ENCODE measurements at regions not wholly inside any gene's neighbourhood (a gene's known extent, or its start where the extent isn't known, plus 50 kb on each side); places are given as distances from the start of the nearest gene placed in this dataset.

DNA sequence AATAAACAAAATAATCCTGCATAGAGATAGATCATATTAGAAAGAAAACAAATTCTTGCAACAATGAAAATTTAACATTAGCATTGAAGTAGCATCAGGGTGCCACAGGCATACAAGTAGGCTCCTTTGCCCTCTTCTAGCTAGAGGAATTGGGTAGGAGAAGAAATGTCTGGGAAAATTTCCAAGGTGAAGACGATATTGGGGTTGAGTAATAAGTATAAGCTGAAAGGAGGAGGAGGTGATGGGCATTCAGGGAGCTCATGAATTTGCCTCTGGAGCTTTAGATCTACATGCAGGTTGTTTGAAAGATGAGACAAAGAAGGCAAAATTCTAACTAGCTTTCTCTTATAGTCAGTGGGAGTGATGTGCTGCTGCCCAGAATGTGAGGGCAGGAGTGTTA is 504.9 kb downstream of the CCDC85A start:
- DNase-seq (ENCODE audit: low read depth in 4 of 4, low spot score in 2 of 4) = no peak

DNA sequence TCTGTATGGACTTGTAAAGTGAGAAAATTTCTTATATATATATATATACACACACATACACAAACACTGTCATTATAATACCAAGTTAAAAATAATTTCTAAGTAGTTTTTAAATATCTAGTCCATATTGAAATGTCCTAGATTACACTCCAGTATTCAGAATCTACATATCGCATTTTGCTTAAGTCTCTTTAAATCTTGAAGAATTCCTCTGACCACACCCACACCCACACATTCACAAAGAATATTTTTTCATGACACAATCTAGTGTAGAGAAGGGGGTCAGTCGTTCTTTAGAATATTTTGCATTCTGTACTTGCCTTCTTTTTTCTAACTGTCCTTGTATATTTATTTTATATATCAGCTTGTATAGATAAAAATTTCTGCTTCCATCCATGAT is 509.7 kb downstream of the CCDC85A start:
- no peak for DNase-seq (ENCODE audit: low read depth in 4 of 4, low spot score in 2 of 4)

DNA sequence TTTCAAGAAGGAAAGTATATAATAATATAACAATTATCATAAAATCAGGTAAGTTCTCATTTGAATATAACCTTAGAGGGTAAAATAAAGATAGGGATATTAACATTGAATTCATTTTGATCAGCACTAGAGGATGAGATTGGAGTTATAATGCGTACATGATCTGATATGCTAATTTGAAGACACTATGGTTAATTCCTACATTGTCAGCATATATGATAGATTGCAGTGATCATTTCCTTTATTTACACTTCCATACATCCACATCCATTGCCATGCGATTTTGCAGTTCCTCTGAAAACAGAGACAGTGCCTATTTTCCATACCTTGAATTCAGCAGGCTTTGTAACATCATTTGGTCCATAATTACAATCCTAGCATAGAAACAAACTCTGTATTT is 519.2 kb downstream of the CCDC85A start:
- no peak for DNase-seq (ENCODE audit: low read depth in 4 of 4, low spot score in 2 of 4)

DNA sequence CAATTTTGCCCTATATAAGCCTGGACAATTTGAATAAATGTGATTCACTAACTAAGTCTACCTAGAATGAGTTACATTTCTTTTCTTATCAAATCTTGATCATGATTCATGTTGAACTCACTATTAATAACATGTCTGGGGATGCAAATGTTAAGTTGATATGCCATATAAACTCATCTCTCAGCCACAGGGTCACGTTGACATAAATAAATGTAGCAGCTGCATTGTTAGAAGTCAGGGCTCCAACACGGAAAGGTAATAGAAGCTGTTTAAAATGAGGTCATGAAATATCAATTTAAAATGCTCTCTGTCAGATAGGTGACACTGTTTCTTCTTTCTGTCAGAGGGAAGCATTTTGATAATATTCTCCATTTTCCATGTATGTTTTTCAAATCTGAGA is 521.9 kb downstream of the CCDC85A start:
- no peak for DNase-seq (ENCODE audit: low read depth in 4 of 4, low spot score in 2 of 4)

DNA sequence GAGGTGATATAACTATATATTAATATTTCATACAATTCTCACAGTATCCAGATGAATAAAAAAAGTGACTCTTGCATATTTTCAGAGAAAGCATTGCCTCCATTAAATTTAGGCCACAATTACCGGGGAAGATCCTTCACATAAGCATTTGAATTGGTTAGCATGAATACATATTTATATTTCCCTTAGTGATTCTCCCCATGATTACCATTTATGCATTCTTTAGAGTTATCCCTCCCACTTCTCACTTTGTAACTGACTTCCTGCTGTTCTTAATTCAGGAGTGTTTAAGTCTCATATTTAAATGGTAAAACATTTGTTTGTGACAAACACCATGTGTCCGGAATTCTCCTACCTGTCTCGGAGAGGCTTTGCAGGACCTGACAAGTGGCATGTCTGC is 523.4 kb downstream of the CCDC85A start:
- no peak for DNase-seq (ENCODE audit: low read depth in 4 of 4, low spot score in 2 of 4)

DNA sequence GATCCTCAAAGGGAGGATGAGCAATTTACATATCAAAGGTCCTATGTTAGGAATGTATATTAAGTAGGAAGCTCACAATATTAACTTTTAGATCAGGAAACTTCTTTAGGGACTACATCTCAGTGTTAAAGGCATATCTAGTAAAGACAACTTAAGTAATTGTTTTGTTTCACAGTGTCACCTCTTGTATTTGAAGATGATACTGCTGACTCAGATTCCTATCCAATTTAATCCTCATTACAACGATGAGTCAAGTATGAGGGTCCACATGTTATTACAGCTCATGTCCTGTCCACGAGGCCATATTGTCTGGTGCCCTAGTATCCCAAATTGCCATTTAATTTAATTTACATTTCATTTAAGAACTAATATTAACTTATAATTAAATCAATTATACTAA is 523.9 kb downstream of the CCDC85A start:
- DNase-seq (ENCODE audit: low read depth in 4 of 4, low spot score in 2 of 4) = no peak

DNA sequence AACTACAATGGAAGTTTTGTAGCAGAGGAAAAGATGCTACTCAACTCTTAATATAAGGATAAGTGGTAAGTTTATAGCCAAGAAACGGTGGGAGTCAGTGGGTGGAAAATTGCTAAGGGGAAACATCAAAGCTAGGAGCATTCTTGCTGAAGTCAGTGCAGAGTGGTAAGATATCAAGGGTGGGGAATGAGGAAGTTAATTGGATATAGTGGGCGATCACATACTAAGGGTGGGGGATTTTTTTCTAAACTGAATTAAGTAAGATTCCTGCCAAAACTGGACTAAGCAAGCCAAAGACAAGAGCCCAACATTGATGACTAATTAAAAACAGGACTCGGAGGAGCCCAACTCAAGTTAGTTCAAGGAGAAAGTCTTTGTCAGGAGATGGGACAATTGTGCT is 525.4 kb downstream of the CCDC85A start:
- no peak for DNase-seq (ENCODE audit: low read depth in 4 of 4, low spot score in 2 of 4)

DNA sequence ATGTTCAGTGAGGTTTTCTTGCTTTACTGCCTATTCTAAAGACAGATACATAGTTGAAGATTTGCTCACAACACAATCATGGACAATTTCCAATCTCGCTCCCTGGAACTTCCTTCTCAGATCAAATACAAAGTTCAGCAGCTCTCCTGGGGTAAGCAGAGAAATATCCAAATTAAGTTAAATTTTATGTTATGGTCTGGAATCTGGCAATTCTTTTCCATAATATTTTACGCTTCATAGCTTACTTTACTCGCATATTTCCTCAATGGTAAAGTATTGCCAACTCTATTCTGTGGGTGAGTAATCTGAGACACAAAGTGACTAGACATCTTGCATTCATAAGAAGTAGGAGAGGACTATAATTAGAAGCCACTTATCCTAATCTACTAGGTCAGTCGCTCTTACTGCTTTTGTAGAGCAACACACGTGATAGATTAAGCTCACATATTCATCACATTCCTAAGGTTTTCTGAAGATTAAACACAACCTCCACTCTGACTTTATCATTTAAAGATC is 529.4 kb downstream of the CCDC85A start:
- DNase-seq (ENCODE audit: low read depth in 4 of 4, low spot score in 2 of 4) = no peak

DNA sequence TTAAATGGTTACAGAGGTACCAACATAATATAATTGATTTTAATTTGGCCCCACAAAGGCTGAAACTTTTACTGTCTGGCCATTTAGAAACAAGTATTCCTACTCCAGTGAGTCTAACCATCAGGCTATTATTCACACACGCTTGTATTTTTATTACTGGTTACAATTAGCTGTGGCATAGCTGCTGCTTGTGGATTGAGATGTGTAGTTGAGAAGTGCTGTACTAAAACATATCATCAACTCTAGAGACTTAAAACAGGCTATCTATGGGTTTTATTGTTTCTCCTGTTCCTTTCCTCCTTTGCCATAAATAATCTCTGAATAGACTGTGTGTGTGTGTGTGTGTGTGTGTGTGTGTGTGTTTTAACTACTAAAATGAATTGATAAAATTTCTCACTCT is 530.2 kb downstream of the CCDC85A start:
- no peak for DNase-seq (ENCODE audit: low read depth in 4 of 4, low spot score in 2 of 4)

DNA sequence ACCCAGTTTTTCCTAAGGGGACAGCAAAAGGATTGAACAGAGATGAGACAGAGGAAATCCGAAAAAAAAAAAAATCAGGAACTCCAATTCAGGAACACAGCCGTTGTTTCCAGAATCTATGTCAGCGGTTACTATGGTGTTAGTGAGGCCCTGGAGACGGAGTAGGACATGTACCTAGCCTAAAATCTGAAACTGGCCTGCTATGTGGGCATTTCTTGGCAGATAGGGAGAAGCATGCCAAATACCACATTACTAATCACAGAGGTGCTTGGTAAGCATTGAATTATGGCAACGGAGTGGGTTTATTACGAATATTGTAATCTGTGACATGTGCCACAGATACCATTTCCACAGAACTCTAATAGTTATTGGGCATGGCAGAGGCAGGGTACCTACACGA is 530.6 kb downstream of the CCDC85A start:
- DNase-seq (ENCODE audit: low read depth in 4 of 4, low spot score in 2 of 4) = no peak

DNA sequence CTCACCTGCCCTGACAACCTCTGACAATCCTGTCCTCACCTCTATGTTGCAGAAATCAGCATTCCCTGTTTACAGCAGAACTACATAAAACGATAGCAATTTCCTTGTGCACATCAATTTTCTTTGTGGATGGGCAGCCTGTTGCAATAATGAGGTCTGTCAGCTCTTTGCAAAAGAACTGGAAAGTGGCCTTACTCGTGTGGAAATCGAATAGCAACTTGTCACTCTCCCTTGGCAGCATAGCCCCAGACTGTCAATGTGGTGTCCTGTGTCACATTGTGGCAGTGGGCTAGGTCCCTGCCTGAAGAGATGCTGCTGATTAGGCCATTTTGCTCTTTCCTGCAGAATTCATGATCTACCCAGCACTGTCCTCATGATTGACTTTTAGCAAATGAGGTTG is 531.9 kb downstream of the CCDC85A start:
- DNase-seq (ENCODE audit: low read depth in 4 of 4, low spot score in 2 of 4) = no peak

DNA sequence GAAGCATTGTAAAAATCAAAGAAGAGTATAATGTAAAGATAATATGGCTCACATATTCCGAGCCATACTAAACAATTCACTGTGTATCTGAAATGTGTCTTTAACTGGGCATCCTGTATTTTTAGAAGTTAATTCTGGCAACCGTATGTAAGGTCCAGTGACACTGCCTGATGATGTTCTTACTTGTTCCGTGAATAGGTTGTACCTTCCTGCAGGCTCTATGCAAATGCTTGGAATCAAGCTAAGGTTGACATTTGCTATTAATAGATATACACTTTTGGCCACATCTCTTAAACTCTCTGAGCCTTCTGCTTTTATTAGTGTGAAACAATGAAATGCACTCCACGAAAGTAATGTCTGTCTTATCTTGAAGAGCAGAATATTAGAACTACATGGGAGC is 534.6 kb downstream of the CCDC85A start:
- no peak for DNase-seq (ENCODE audit: low read depth in 4 of 4, low spot score in 2 of 4)

DNA sequence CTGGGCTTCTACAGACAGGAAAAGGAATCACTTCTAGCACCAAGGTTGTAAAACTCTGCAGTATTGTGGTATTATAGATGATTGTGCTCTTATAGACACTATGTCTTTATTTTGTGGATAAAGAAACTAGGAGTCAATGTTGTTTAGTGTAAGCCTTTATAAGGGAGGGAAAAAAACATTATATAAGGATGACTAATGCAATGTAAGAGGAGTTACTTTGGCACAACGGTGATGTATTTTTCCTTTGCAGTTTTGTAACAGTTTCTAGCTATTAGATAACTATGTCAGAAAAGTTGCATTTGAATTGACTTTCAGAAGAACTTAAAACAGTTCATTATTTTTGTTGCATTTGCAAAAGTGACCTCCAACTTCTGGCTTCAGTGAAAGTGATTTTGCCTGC is 545.4 kb downstream of the CCDC85A start:
- no peak for DNase-seq (ENCODE audit: low read depth in 4 of 4, low spot score in 2 of 4)

DNA sequence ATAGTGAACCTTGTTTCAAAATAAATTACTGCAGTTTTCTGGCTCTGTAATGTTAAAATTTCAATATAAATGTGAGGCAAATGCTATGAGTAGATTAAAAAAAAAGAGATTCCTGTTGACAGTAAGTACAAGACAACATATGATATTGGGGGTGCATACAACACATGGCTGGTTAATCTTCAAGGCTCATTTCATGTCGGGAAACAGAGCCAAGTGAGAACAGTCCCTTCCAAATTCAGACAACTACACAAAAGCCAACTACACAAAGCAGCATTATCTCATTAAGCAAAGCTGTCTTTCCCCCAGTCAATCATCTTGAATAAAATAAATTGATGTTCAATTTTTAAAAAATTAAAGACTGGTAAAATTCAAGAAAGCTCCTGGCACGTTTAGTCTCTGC is 549.2 kb downstream of the CCDC85A start:
- DNase-seq (ENCODE audit: low read depth in 4 of 4, low spot score in 2 of 4) = no peak

DNA sequence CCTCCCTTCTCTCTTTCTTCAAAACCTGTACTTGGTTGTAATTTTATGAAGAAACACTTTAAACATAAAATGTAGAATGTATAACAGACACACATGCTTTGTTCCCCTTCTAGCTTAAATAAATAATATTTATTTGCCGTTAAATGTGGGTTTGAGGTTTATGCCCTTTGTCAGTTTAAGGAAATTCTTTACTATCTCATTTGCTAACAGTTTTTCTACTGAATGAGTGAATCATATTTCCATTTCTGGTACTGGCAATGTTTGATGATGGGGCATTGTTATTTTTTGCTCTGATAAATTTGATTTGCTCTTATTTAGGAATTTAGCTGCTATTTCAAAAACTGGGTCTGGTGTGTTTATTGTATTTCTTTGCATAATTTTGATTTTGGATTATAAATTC is 555.6 kb downstream of the CCDC85A start:
- no peak for DNase-seq (ENCODE audit: low read depth in 4 of 4, low spot score in 2 of 4)

DNA sequence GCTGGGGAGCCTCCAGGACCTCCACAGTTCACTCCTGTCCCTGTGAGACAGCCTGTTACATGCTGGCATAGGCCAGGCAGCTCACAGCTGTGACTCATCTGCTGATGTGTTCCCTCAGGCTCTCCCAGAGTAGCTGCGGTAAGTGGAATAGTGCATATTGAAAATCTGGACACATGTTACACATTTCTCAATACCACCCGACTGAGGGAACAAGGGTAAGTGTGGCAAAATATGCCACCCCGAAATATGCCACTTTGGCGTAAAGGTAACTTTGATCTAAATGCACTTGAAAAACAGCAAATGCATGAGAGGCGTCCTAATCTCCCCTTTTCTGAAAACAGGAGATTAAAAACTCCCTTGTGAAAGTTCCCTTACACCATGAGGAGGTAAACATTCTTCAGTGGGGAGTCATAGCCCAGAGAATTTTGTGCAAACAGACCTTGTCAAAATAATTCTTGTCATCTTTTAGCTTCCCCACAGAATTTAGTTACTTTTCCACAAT is 557.9 kb downstream of the CCDC85A start:
- DNase-seq (ENCODE audit: low read depth in 4 of 4, low spot score in 2 of 4) = no peak

DNA sequence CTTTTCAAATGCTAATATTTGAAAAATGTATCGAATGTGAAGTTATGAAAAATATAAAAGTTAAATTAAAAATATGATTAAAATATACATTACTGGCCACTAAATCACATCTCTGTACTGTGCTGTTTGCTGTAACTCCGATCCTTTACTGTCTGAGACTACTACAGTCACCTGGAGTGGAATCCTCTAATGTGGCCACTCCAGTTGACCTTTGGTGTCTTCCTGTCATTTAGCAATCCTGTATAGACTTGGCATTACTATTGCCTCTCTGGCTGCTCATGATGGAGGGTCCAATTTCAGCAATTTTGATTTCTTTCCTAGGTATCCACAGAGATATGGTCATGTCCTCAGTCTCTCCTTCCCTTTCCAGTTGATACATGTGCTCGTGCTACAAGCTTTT is 560.0 kb downstream of the CCDC85A start:
- no peak for DNase-seq (ENCODE audit: low read depth in 4 of 4, low spot score in 2 of 4)

DNA sequence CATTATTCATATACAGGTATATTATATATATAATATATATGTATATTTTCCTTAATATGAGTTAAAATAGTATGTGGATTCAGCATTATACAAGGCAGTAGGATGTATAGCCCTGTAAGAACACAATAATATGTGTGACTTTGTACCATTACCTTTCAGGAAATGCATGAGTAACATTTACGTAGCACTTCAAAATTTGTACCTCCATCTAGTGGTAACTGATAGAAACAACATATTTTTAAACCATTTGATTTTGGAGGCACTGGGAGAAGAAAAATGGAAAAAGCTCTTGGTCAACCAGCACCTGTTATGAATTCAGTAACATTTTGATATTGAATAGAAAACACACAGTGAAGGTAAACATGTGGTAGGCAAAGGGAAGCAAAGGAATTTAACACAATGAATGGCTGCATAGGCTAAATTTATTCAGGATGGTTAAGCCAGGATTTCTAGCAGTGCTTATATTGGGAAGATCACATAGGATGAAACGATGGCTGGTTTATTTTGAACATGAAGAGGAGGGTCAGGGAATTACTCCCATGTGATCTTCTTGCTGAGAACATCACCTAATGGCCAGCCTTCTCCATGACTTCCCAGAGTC is 565.5 kb downstream of the CCDC85A start:
- DNase-seq (ENCODE audit: low read depth in 4 of 4, low spot score in 2 of 4) = peak in 2 of 4 donors; percentile 4 to 13

DNA sequence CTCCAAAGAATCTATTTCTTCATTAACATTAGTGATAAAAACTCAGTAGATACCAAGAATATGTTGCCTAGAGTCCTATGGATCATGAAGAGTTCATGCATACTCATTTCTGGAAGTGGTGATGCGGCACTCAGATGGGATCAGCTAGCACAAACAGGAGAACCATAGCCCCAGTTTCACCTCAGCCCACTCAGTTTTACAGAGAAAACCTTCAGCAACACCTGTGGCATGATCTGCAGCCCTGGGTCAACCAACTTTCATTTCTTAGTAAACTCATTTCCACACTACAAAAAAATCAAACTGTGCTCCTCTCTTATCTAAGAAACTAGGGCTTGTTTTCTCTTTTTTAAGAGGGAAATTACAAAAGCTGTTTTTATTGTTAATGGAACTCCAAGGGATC is 569.4 kb downstream of the CCDC85A start:
- DNase-seq (ENCODE audit: low read depth in 4 of 4, low spot score in 2 of 4) = no peak

DNA sequence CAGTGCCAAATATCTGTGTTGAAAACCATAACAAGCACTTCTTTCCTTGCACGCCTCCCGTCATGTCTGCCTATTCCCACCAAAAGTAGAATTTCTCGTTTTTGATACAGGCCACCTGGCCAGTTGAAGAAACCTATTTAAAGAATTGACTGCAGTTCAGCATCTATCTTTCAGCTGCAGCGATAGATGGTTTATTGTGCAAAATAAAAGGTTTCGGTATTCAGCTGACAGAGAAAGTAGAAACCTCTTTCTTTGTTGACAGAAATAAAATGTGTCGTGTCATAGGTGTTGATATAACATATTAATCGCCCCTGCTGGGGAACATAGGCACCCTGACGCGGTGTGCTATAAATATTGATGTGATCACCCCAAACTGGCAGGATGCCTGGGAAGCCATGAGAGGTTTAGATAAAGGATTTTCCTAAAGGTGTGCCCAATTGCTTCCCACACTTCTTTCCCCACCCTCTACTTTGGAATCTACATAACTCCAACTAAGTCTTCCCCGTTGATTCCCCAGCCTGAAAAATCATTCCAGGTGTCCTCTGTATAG is 570.4 kb downstream of the CCDC85A start:
- DNase-seq (ENCODE audit: low read depth in 4 of 4, low spot score in 2 of 4) = no peak

DNA sequence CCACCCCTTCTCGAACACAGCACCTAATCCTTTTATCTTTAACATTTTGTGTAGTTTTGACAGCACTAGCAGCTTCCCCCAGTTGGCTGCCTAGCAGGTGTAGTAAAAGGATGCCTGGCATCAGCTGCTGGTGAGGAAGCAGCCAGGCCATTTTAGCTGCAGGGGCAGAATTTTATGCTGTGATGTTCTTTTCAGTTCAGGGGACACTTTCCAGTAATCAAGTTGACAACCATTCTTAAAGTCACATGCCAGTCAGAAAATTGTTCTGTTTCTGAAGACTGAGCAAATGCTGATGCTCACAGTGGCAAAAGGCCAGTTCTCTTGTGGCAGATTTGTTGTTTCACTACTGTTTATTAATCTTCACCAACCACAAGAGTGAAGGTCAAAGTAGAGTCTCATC is 570.8 kb downstream of the CCDC85A start:
- no peak for DNase-seq (ENCODE audit: low read depth in 4 of 4, low spot score in 2 of 4)

DNA sequence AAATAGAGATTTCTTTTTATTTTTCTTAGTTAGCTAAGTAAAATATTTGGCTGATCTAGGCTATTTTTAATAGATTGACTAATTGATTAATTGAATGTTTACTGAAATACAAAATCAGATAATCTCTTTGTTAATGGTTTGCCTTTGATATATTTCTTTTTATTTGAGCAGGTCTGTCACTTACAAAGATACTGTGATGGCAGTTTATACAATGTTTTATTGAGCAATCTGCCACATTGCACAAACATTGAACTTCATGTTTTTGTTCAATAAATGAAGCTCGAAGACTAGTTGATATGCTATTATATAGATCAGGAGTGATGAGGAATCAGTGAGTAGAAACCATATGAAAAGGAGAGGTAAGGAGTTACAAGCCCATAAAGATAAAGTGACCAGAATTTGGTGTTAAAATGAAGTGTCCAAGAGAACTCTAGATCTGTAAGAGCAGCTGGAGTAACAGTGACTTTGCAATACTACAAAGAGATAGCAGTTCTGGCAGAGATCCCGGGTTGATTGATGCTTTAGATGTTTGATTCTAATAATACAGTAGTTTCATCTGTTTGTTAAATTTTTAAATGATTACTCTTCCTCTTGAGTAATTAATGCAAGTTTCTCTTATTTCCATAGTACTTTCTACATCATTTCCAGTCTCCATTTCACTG is 574.2 kb downstream of the CCDC85A start:
- DNase-seq (ENCODE audit: low read depth in 4 of 4, low spot score in 2 of 4) = no peak
